ENCODE measurements at regions not wholly inside any gene's neighbourhood (a gene's known extent, or its start where the extent isn't known, plus 50 kb on each side); places are given as distances from the start of the nearest gene placed in this dataset.

- no peak for TF ChIP-seq POLR2AphosphoS5 (IDR thresholded peaks at IDR 0.05)
- H3K27me3 ChIP-seq: no peaks in the 10 kb centered on the region
- no peak for DNase-seq (ENCODE audit: extremely low spot score)
- 66% methylated on average over 9 of the region's 9 CpGs for WGBS
- H3K36me3 ChIP-seq: no peaks in the 10 kb centered on the region
- H3K9me3 ChIP-seq: no peaks in the 10 kb centered on the region
- H3K4me3 ChIP-seq: no peak overlapping the region
- intact Hi-C loops (cut with DNase I): no loop called here
- no peak overlapping the region for H3K27ac ChIP-seq (replicated peaks in 1 of 4)
- no peaks in the 10 kb centered on the region for H3K4me1 ChIP-seq
Measured at GRCh38 chr1:14181191-14181795, 417.2 kb upstream of the KAZN start.

- H3K4me3 ChIP-seq: no peak overlapping the region
- H3K4me1 ChIP-seq: no peaks in the 10 kb centered on the region
- no peaks in the 10 kb centered on the region for H3K27me3 ChIP-seq
- TF ChIP-seq POLR2A (IDR thresholded peaks at IDR 0.05; ENCODE audit: low read depth) (no peak), EP300 (IDR thresholded peaks at IDR 0.05) (no peak), POLR2AphosphoS5 (IDR thresholded peaks at IDR 0.05) (no peak), CTCF (IDR thresholded peaks at IDR 0.05) (no peak)
- no peak overlapping the region for H3K27ac ChIP-seq (replicated peaks in 1 of 4)
- H3K36me3 ChIP-seq: no peaks in the 10 kb centered on the region
- DNase-seq (ENCODE audit: extremely low spot score): no peak
- H3K9me3 ChIP-seq: no peaks in the 10 kb centered on the region
- intact Hi-C loops (cut with DNase I): no loop called here
- 87% methylated on average over 5 of the region's 5 CpGs for WGBS
Measured at GRCh38 chr1:14182856-14183255, 415.6 kb upstream of the KAZN start.

- no peak overlapping the region for H3K27ac ChIP-seq (replicated peaks in 1 of 4)
- intact Hi-C loops (cut with DNase I): no loop called here
- H3K27me3 ChIP-seq: no peaks in the 10 kb centered on the region
- no peak for TF ChIP-seq EP300 (IDR thresholded peaks at IDR 0.05)
- H3K4me1 ChIP-seq: no peaks in the 10 kb centered on the region
- no peaks in the 10 kb centered on the region for H3K9me3 ChIP-seq
- H3K36me3 ChIP-seq: no peaks in the 10 kb centered on the region
- 89% methylated on average over 11 of the region's 11 CpGs for WGBS
- DNase-seq (ENCODE audit: extremely low spot score): no peak
- no peak overlapping the region for H3K4me3 ChIP-seq
Measured at GRCh38 chr1:14183329-14183728, 415.2 kb upstream of the KAZN start.

- intact Hi-C loops (cut with DNase I): no loop called here
- DNase-seq (ENCODE audit: extremely low spot score): no peak
- peaks cover 0 to 9% (median 0%) of the 10 kb centered on the region in 4 donors for H3K4me1 ChIP-seq
- 55% methylated on average over 6 of the region's 6 CpGs for WGBS
- H3K9me3 ChIP-seq: no peaks in the 10 kb centered on the region
- no peaks in the 10 kb centered on the region for H3K27me3 ChIP-seq
- H3K4me3 ChIP-seq: no peak overlapping the region
- H3K36me3 ChIP-seq: no peaks in the 10 kb centered on the region
- no peak for TF ChIP-seq EP300 (IDR thresholded peaks at IDR 0.05)
- no peak for TF ChIP-seq CTCF (IDR thresholded peaks at IDR 0.05)
- TF ChIP-seq POLR2AphosphoS5 (IDR thresholded peaks at IDR 0.05): no peak
- no peak for TF ChIP-seq POLR2A (IDR thresholded peaks at IDR 0.05; ENCODE audit: low read depth)
- no peak overlapping the region for H3K27ac ChIP-seq (replicated peaks in 1 of 4)
Measured at GRCh38 chr1:14184454-14184853, 414.0 kb upstream of the KAZN start.

- no peaks in the 10 kb centered on the region for H3K27me3 ChIP-seq
- no peak for DNase-seq (ENCODE audit: extremely low spot score)
- intact Hi-C loops (cut with DNase I): no loop called here
- no peak overlapping the region for H3K4me3 ChIP-seq
- WGBS: 92% methylated on average over 4 of the region's 4 CpGs
- no peaks in the 10 kb centered on the region for H3K9me3 ChIP-seq
- H3K4me1 ChIP-seq: peaks cover 0 to 9% (median 0%) of the 10 kb centered on the region in 4 donors
- TF ChIP-seq POLR2AphosphoS5 (IDR thresholded peaks at IDR 0.05) (no peak), EP300 (IDR thresholded peaks at IDR 0.05) (no peak), CTCF (IDR thresholded peaks at IDR 0.05) (no peak)
- H3K27ac ChIP-seq (replicated peaks in 1 of 4): no peak overlapping the region
- no peaks in the 10 kb centered on the region for H3K36me3 ChIP-seq
Measured at GRCh38 chr1:14189381-14189780, 409.1 kb upstream of the KAZN start.

- no peak overlapping the region for H3K4me3 ChIP-seq
- H3K27me3 ChIP-seq: no peaks in the 10 kb centered on the region
- intact Hi-C loops (cut with DNase I): no loop called here
- DNase-seq (ENCODE audit: extremely low spot score): no peak
- no peak overlapping the region for H3K27ac ChIP-seq (replicated peaks in 1 of 4)
- no peak for TF ChIP-seq CTCF (IDR thresholded peaks at IDR 0.05)
- no peak for TF ChIP-seq POLR2AphosphoS5 (IDR thresholded peaks at IDR 0.05)
- TF ChIP-seq POLR2A (IDR thresholded peaks at IDR 0.05; ENCODE audit: low read depth): no peak
- TF ChIP-seq EP300 (IDR thresholded peaks at IDR 0.05): no peak
- 79% methylated on average over 3 of the region's 3 CpGs for WGBS
- peaks cover 0 to 9% (median 0%) of the 10 kb centered on the region in 4 donors for H3K4me1 ChIP-seq
- no peaks in the 10 kb centered on the region for H3K9me3 ChIP-seq
- no peaks in the 10 kb centered on the region for H3K36me3 ChIP-seq
Measured at GRCh38 chr1:14190508-14190907, 408.0 kb upstream of the KAZN start.
